Stimulated activated CD8-positive, alpha-beta memory T cell treated with anti-CD3 and anti-CD28 coated beads, Interleukin-4, amount 100 ng/mL, for 4 hours (primary cell): ENCODE measurements at regions not wholly inside any gene's neighbourhood (a gene's known extent, or its start where the extent isn't known, plus 50 kb on each side); places are given as distances from the start of the nearest gene placed in this dataset.

Source experiments
- DNase-seq, 2 donors: peaks; one replicate each; pipeline ENCODE4 v3.0.0-alpha.2; 2020; ENCODE audit warnings: low read depth in 2 of 2, low spot score in 1 of 2

DNA sequence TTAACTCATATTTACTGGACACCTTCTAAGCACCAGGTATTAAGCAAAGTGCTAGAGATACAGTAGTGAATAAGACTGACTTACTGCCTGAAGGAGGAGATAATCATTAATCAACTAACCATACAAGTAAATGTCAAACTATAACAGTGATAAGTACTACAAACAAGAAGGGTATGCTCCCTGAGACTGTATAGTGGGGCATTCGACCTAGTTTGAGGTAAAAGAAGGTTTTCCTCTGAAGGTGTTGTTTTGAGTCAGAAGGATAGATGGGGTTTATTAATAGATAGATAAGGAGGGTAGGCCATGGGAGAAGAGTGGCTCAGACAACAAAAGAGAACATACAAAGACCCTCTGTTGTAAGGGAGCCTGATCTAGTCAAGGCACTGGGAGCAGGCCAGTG lies 105.4 kb downstream of the DDIT4L start:
- no peak for DNase-seq

DNA sequence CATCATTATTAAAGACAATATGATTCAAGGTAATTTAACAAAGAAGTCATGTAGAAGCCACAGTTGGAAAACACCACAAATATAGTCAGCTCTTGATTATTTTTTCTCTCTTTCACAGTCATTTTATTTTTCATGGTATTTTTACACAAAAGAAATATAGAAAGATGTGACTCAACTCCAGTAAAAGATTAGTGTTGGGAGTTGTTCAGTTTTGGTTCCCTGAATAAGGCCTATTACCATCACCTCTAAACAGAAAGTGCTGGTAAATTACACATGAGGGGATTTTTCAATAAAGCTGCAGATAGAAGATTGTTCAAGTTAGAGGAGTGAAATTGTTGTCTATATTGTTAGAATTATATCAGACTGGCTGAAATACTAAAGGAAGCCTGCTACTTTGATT lies 107.0 kb downstream of the DDIT4L start:
- DNase-seq, result no peak

DNA sequence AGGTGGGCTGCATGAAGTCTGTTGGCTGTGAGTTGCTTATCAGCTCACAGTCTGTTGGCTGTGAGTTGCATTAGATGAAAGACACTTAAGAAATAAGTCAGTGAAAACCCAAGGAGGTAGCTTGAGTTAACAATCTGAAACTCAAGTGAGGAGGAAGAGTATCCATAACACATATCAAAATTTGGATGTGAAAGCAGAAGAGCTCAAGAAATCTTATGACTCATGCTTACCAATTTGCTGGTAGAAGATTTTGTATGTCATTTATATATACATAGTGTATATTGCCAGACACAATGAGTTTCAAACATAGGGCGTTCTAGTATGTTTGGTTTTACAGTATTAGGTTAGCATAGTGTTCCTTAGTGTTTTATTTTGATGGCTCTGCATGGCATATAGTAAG lies 107.4 kb downstream of the DDIT4L start:
- no peak for DNase-seq

DNA sequence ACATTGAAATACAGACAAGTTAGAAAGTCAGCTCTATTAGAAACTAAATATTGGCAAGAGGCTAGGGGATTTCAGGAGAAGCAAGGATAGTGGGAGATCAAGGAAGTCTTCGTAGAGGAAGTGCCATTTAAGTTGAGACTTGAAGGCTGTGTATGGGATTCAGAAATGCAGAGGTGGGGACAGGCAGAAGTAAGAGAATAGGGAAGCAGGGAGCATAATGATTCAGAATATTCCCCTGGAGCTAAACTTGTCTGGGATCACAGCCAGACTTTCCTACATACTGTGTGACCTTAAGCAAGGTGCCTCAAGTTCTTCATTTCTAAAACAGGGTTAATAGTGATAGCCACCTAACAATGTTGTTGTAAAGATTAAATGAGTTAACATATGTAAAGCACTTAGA lies 108.8 kb downstream of the DDIT4L start:
- no peak for DNase-seq

DNA sequence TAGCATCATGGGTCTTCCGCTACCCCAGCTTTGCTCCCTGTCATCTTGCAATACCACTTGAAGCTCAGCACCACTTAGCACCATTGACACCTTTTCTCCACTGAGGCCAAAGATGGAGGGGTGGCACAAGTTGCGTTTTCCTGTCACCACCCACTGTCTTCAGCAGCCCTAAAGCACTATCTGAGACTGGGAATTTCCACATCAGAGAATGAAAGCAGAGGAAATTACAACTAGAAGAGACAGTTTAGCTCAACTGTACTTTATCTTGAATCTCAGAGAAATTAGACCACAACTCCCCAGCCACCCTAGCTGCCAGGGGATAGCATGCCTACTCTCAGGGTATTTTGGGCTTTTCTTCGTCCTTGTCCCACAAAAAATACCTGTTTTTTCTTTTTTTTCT lies 111.0 kb downstream of the DDIT4L start:
- no peak for DNase-seq

DNA sequence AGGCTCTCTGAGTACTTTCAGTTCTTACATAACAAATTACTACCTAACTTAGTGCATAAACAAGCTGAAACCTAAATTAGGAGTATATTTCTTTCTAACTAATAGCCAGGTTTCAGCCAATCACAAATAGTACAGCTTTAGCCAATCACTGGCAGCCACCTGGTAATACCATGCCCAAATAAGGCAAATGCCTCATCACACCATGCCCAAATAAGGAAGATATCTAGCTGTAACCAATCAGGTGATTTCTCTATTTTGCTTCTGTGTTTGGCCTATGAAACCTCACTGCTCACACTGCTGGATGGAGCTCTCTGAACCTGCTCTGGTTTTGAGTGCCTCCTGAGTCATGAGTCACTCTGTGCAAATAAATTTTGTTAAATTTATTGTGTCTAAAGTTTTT lies 113.5 kb downstream of the DDIT4L start:
- no peak for DNase-seq

DNA sequence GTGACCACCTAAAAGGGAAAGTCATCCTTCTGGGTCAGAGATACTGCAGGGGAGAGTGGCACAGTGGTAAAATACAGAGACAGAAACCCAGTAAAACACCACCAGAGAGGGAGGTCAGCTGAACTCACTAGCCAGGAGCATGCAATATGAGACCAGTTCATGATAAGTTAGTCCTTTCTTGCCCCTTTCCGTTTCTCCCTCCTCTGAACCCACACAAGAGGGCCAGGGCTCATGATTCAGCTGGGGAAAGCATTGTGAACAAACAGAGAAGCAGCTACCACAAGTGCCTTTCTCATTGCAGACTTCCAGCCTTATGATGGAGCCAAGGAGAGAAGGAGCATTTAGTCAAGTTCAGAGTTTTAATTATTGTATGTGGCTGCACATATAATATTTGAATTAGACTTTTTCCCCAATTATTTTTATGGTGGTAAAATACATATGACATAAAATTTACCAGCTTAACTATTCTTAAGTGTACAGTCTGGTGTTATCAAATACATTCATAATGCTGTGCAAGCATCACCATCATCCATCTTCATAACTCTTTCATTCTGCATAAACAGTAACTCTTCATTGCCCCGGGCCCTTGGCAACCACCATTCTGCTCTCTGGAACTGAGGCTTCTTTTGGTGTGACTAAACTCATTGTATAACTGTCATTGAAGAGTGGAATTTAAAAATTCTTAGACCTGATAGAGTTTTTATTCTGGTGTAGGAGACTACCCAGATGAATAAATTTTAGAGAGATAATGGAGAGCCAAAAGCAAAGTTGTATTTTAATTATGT lies 114.6 kb downstream of the DDIT4L start:
- DNase-seq, result no peak

DNA sequence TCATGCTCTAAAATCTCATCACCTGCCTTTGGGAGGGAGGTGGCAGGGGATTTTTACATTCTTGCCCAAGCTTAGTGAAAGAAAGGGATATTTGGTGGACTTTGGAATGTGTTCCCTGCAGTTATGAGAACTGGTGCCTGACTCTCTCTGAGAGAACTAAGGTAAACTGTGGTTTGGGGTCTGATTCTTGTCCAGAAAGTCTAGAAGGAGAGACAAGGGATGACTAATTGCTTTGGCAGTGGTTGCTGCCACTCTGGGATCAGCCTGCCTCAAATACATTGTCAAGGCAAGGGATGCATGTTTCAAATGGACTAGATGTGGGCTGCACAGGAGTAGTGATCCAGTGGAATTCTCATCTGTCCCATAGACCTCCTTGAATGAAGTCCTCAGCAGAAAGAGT lies 115.2 kb downstream of the DDIT4L start:
- DNase-seq, result no peak

DNA sequence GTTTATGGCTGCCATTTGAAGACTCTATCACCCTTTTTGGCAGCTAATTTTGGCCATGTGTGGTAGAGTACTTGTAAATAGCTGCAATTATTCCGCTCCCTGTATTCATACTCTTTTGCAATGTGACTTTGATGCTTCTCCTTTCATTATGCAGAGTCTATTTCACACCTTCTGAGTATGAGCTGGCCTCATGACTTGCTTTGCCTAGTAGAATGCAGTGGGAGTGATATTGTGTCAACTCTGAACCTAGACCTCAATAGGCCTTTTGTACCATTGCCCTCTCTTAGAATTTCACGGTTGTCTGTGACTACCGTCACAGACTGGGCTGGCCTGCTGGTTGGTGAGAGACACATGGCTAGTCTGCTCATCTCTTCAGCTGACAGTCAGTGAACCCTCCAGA lies 118.8 kb downstream of the DDIT4L start:
- no peak for DNase-seq

DNA sequence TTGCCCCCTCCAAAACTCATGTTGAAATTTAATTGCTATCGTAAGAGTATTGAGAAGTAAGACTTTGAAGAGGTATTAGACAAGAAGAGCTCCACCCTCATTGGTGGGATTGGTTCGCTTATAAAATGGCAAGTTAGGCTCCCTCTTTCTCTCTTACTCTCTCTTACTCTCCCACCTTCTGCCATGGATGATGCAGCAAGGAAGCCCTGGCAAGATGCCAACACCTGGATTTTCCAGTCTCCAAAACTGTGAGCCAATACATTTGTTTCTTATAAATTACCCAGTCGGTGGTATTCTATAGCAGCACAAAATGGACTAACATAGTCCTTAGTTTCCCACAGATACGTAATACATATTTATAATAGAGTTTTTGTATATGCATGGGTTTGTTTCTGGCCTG lies 119.4 kb downstream of the DDIT4L start:
- no peak for DNase-seq

DNA sequence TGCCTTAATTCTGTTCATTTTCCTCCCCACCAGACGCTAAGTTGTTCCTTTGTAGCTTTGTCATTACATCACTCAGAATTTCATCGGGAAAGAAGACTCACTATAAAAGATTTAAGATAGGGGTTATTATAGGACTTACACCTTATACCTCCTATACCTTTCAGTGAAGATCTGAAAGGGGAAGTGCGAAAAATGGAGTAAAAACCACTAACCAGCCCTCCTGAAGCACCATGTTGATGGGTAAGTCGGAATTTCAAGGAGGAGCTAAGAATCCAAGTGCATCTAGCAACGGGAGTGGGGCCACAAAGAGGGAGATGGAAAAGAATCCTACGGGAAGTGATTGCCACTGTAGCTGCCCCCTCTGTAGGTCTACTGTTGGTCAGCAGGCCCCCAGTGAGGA lies 119.1 kb upstream of the H2AZ1 start:
- DNase-seq, result no peak

DNA sequence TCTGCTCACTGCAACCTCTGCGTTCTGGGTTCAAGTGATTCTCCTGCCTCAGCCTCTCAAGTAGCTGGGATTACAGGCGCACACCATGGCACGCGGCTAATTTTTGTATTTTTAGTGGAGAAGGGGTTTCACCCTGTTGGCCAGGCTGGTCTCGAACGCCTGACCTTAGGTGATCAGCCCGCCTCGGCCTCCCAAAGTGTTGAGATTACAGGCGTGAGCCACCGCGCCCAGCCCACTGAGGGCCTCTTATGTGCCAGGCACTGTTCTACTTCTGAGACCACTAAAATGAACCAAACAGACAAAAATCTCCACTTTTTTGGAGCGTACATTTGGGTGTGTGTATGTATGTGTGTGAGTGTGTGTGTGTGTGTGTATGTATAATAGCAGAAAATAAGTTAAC lies 117.2 kb upstream of the H2AZ1 start:
- DNase-seq, result no peak

DNA sequence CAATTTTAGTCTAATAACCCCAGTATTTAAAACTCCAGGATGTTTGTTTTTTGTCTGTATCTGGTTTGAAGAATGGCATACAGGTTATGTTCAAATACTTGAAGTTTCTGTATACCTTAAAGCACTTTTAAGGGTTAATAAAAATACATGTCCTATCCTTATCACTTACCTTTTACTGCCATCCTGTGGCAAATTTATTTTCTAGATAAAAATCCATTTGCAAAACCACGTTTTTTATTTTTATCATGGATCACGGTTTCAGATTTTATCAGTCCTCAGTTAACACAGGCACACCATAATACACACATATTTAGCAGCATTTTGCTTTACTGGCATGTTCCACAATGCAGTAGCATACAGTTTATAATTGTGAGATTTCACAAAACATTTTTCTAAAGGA lies 113.3 kb upstream of the H2AZ1 start:
- no peak for DNase-seq

DNA sequence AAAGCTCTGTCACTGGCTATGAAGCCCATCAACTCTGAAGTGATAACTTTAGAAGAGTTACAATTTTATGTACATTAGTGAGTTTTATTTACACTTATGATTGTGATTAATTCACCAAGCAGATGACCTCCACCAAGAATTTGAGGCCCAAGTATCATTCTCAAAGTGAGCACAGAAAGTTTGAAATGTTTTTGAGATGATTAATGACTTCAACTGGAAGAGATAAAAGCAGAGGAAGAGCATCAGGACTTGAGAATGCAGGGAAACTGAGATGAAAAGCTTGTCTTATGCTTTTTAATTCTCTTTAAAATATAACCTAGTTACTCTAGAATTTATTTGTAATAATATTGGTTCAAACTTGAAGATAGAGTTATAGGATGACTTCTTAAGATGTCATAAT lies 112.8 kb upstream of the H2AZ1 start:
- DNase-seq, result no peak

DNA sequence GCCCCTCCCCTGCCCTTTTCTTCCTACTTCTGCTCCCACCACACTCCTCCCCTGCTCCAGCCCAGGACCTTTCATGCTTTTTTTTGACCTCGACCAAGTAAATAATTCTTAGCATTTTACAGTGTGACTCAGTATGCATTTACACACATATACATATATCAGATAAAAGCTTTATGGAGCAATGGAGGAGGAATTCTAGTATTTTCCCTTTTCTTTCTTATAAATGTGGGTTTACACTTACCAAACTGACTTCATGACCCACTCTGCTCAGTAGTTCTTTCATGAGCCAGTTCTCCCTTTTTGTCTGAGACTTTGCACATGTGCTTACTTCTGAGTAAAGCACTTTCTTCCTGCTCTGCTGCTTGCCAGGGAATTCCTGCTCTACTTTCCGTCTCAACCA lies 111.8 kb upstream of the H2AZ1 start:
- no peak for DNase-seq

DNA sequence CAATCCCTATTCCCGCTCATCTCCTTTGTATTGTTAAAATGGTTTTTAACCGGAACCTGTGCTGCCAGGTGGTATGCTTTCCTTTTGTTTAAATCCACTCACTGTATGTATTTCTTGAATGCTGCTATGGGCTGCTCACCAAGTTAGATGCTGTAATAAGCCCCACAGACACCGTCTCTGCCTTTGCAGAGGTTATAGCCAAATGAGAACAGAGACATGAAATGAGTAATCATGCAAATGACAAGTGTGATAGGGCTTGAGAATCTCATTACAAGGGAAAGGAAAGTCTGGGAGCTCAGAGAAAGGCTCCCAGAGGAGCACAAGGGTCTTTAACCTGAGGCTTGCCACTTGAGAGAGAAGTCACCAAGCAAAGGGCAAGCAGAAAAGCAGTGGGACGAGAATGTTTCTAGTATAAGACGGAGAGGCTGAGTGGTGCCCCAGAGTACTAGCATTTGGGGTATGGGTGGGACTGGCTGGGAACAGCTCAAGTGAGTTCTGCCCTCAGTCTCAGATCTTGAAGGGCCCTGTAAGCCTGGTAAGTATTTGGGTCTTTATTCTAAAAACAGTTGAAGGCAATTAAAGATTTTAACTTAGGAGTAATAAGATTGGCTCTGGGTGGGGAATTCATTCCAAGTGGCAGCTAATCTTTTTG lies 110.8 kb upstream of the H2AZ1 start:
- DNase-seq, result no peak

DNA sequence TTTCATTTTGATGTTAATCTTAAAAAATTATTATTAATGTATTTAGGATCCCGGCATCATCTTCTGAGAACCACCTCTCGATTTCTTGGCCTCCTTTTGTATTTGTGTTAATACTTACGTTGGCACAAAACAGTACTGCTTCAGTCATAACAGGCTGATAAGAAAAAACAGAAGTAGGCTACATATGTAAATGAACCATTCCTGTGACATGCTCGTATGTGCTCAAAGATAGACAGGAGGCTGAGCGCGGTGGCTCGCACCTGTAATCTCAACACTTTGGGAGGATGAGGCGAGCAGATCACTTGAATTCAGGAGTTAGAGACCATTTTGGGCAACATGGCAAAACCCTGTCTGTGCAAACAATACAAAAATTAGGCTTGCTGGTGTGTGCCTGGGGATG lies 109.4 kb upstream of the H2AZ1 start:
- DNase-seq, result no peak

DNA sequence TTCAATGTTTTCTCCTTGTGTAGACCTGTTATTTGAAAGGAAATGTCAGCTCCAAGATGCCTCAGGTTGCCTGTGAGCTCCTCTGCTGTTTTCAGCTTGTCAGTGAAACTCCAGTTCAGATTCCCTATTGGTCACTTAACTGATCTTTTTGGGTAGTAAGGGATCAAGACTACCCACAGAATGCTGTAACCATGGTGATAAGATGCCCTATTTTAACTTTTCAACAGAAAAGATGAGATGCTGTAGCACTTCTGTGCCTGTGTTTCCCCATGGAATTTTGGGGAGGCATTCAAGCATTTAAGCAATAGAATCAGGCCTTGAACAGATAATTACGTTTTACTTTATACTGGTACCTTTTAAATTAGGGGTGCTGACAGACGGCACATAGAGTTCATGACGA lies 106.6 kb upstream of the H2AZ1 start:
- no peak for DNase-seq

DNA sequence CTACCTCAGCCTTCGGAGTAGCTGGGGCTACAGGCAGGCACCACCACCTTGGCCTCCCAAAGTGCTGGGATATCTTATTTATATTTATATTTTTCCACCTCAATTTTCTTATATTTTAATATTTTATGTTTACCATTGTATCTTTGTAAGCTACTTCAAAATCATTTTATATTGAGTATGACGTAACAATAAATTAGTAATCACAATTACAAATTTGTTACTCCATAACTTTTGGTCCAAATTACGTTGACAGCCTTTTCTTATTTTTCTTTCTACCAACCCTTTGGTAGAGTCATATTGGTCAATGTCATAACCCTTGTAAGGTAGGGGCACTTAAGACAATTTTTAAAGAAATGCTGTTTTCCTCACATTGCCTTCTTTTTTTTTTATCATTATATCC lies 104.0 kb upstream of the H2AZ1 start:
- DNase-seq, result no peak

DNA sequence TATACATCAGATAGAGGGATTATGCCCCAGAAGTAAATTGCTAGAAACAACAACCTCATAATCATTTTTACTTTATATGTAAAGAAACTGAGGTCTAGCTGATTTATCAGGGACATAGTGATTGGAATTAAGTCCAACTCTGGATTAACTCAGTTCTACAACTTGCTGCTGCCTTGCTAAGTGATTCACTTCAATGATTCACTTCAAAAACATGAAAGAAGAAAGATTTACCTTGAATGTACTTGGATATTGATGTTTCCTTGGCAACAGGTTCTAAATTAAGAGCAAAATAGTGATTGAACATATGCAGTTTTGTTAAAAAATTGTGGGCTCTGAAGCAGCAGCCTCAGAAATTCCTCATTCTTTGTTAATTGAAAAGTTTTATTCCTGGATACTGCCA lies 99.8 kb upstream of the H2AZ1 start:
- DNase-seq, result no peak

DNA sequence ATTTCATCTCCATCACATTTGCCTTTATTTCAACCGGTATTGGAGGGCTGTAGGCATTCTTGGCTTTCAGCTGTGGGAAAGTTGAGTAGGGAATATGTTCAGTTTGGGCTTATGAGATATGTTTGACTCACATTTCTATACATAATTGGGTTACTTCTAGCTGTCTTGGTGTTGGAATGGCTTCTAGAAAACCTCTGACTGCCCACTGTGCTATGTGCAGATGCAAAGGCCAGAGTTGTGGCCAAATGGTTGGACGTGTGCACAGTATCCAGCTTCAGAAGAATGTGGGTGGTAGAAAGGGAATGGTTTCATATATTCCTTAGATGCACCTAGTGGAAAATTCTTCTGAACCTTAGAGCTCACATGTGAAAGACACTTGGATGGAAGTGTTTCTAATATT lies 92.6 kb upstream of the H2AZ1 start:
- DNase-seq, result no peak

DNA sequence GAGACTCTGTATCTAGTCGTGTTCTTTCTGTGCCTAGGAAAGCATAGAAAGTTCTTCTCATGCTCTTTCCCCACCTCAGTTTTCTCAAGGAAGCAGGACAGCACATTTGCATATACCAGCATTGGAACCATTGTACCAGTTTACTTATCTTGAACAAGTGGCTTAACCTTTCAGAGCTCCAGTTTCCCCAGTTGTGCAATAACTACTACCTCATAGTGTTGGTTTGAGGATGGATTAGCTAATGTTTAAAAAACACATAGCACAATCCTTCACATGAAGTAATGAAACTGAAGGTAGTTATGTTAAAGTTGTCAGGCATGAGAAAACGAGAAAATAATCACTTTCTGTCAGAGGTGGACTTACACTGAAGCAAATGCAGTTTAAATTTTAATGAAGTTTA lies 92.2 kb upstream of the H2AZ1 start:
- DNase-seq, result no peak

DNA sequence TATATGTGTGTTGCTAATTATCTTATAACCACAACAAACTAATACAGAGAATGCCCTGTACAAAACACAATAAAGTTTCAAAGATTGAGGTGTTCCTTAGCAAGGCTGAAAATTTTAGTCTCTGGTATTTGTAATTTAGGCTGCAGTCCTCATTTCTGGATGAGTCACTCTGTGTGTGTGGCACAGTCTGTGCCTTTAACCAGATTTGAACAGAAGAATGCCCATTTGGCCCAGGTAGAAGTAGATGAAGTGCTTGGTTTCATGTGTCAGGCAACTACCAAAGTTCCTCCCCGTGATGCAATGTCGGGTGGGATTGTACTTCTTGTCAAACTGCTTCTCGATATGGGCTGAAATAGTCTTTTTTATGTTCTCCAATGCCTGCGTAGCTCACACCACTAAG lies 91.6 kb upstream of the H2AZ1 start:
- DNase-seq, result no peak
